Activated CD8-positive, alpha-beta memory T cell treated with anti-CD3 and anti-CD28 coated beads, Interleukin-2, amount 10 ng/mL, durations not matched to agents 7 days and 5 days (primary cell): ENCODE measurements at regions not wholly inside any gene's neighbourhood (a gene's known extent, or its start where the extent isn't known, plus 50 kb on each side); places are given as distances from the start of the nearest gene placed in this dataset.

Source experiments
- ATAC-seq: fragments of 150-1000 bp; cut with Tn5 transposase; one replicate; pipeline ENCODE4 v1.10.0; 2021; ENCODE audit warnings: moderate library complexity
- CTCF ChIA-PET: fragments of 350-600 bp; sonication (Branson Sonifier 250); formaldehyde crosslinking; loops from one replicate; lab custom pipeline; 2021; ENCODE audit warnings: antibody characterized with exemption; lab: Charles Lee
- DNase-seq: peaks from one replicate; pipeline ENCODE4 v3.0.0-alpha.2; 2020
- H3K27ac Mint-ChIP-seq: one replicate; pipeline ENCODE4 v1.8.0; 2021; ENCODE audit warnings: mild to moderate bottlenecking, mixed read lengths
- H3K27me3 Mint-ChIP-seq: one replicate; pipeline ENCODE4 v1.8.0; 2021; ENCODE audit warnings: mixed read lengths
- H3K36me3 Mint-ChIP-seq: one replicate; pipeline ENCODE4 v1.8.0; 2021; ENCODE audit warnings: mild to moderate bottlenecking, mixed read lengths
- H3K4me1 Mint-ChIP-seq: one replicate; pipeline ENCODE4 v1.8.0; 2021; ENCODE audit warnings: mixed read lengths
- H3K4me3 Mint-ChIP-seq: one replicate; pipeline ENCODE4 v1.8.0; 2021; ENCODE audit warnings: mild to moderate bottlenecking, moderate library complexity, mixed read lengths
- H3K9me3 Mint-ChIP-seq: one replicate; pipeline ENCODE4 v1.8.0; 2022; ENCODE audit warnings: low read depth, mixed read lengths

DNA sequence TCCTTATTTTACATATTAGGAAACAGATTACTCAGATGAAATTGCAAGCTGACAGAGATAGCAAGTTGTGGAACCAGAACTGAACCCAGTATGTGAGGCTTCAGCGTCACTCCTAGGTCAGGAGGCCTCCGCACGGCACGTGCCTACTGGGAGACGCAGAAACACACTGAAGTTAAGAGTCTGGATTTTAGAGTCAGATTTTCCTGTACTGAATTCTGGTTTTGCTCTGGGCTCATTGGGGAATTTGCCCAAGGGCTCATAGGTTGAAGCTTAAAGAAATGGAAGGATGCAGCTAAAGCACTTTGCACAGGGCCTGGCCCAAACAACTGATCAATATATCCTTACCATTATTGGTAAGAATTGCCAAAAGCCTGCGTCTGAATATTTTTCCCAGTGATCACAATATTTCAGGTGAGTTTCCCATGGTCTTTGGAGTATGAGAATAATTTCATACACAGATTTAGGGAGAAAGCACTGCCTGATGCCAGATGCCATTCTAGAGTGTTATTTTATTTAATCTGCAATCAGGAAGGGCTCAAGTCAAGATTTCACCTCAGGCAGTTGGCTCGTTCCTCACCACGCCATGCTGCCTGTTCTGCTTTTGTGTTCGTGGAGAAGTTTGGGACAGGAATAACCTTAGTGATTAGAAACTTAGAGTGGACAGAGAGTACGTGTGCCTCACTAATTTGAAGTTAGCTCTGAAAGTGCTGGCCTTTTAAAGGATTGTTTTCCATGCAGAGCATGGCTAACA lies 331.9 kb downstream of the MYCN start:
- H3K9me3 Mint-ChIP-seq: peaks cover 2% of the 10 kb centered on the region
- ATAC-seq: no peak
- CTCF ChIA-PET: no interaction called here
- no peak for DNase-seq
- H3K27me3 Mint-ChIP-seq: no peaks in the 10 kb centered on the region
- no peaks in the 10 kb centered on the region for H3K4me1 Mint-ChIP-seq
- no peaks in the 10 kb centered on the region for H3K36me3 Mint-ChIP-seq
- H3K4me3 Mint-ChIP-seq: no peak overlapping the region
- H3K27ac Mint-ChIP-seq: no peak overlapping the region

- Mint-ChIP-seq H3K4me1 (no peaks in the 10 kb centered on the region), H3K27ac (no peak overlapping the region), H3K4me3 (no peak overlapping the region), H3K36me3 (no peaks in the 10 kb centered on the region), H3K27me3 (no peaks in the 10 kb centered on the region), H3K9me3 (peaks cover 2% of the 10 kb centered on the region)
- no peak for DNase-seq
- CTCF ChIA-PET: no interaction called here
- ATAC-seq: no peak
Measured at GRCh38 chr2:16271231-16271896, 331.0 kb downstream of the MYCN start.

GRCh38 chr2:16270441-16270840 lies 330.1 kb downstream of the MYCN start:
- CTCF ChIA-PET: no interaction called here
- Mint-ChIP-seq H3K36me3 (no peaks in the 10 kb centered on the region), H3K9me3 (peaks cover 2% of the 10 kb centered on the region), H3K4me1 (no peaks in the 10 kb centered on the region), H3K27ac (no peak overlapping the region), H3K27me3 (no peaks in the 10 kb centered on the region), H3K4me3 (no peak overlapping the region)
- DNase-seq (no peak), ATAC-seq (no peak)

GRCh38 chr2:16268301-16269000 lies 328.1 kb downstream of the MYCN start:
- CTCF ChIA-PET: no interaction called here
- no peak overlapping the region for H3K27ac Mint-ChIP-seq
- peaks cover 2% of the 10 kb centered on the region for H3K9me3 Mint-ChIP-seq
- no peaks in the 10 kb centered on the region for H3K4me1 Mint-ChIP-seq
- no peak for ATAC-seq
- no peaks in the 10 kb centered on the region for H3K27me3 Mint-ChIP-seq
- DNase-seq: no peak
- H3K4me3 Mint-ChIP-seq: no peak overlapping the region
- H3K36me3 Mint-ChIP-seq: no peaks in the 10 kb centered on the region

DNA sequence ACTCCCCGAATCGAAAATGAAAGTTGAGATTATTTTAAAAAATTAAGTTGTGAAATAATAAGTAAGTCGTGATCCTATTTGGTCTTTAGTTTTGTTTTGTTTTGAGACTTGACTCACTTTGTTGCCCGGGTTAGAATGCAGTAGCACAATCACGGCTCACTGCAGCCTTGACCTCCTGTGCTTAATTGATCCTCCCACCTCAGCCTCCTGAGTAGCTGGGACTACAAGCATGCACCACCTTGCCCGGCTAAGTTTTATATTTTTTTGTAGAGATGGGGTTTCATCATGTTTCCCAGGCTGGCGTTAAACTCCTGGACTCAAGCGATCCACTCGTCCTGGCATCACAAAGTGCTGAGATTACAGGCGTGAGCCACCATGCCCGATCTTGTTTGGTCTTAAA lies 326.2 kb downstream of the MYCN start:
- CTCF ChIA-PET: no interaction called here
- no peaks in the 10 kb centered on the region for H3K9me3 Mint-ChIP-seq
- DNase-seq: no peak

GRCh38 chr2:16264931-16265540 lies 324.7 kb downstream of the MYCN start:
- CTCF ChIA-PET: no interaction called here
- DNase-seq (no peak), ATAC-seq (no peak)
- no peak overlapping the region for H3K27ac Mint-ChIP-seq
- no peaks in the 10 kb centered on the region for H3K27me3 Mint-ChIP-seq
- no peaks in the 10 kb centered on the region for H3K4me1 Mint-ChIP-seq
- no peaks in the 10 kb centered on the region for H3K36me3 Mint-ChIP-seq
- no peaks in the 10 kb centered on the region for H3K9me3 Mint-ChIP-seq
- H3K4me3 Mint-ChIP-seq: no peak overlapping the region

More for the DNA sequence above, 326.2 kb downstream of the MYCN start:
- no peak overlapping the region for H3K27ac Mint-ChIP-seq
- no peaks in the 10 kb centered on the region for H3K36me3 Mint-ChIP-seq
- H3K4me3 Mint-ChIP-seq: no peak overlapping the region
- no peaks in the 10 kb centered on the region for H3K4me1 Mint-ChIP-seq
- ATAC-seq: no peak
- no peaks in the 10 kb centered on the region for H3K27me3 Mint-ChIP-seq

- DNase-seq: no peak
- Mint-ChIP-seq H3K36me3 (no peaks in the 10 kb centered on the region), H3K27ac (no peak overlapping the region), H3K9me3 (no peaks in the 10 kb centered on the region), H3K27me3 (no peaks in the 10 kb centered on the region), H3K4me3 (no peak overlapping the region), H3K4me1 (no peaks in the 10 kb centered on the region)
- CTCF ChIA-PET: no interaction called here
- no peak for ATAC-seq
Measured at GRCh38 chr2:16264491-16264890, 324.1 kb downstream of the MYCN start.

- no peak overlapping the region for H3K4me3 Mint-ChIP-seq
- H3K27me3 Mint-ChIP-seq: peaks cover under 1% of the 10 kb centered on the region
- no peak overlapping the region for H3K27ac Mint-ChIP-seq
- DNase-seq: no peak
- no peaks in the 10 kb centered on the region for H3K9me3 Mint-ChIP-seq
- H3K4me1 Mint-ChIP-seq: no peaks in the 10 kb centered on the region
- CTCF ChIA-PET: no interaction called here
- no peak for ATAC-seq
- no peaks in the 10 kb centered on the region for H3K36me3 Mint-ChIP-seq
Measured at GRCh38 chr2:16263241-16263890, 323.0 kb downstream of the MYCN start.

DNA sequence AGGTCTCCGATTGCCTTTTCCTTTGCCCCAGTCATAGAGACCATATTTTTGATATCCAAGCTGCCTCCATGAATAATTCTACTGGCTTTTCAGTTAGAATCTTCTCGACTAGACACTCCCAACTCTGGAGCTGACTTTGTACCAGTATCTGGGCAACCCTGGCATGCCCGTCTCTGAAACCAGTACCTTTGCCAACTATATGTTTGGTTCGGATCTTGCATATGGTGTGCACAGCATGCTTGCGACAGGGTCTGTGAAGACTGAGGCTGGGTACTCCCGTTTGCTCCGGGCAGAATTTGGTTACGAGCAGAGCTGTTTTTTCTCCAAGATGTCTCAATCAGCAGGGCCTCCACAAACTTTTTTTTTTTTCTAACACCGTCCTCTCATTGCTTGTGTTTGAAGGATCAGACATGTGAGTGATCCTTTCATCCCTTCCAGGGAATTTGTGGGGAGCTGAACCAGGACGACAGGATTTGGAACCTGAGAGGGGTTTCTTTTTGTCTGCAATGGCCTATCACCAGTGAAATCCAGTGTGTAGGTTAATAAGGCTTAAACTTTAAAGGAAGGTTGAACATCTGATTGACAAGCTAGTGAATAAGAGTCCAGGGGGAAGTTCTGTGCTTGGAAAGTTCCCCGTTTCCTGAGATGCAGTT lies 322.3 kb downstream of the MYCN start:
- Mint-ChIP-seq H3K36me3 (no peaks in the 10 kb centered on the region), H3K9me3 (no peaks in the 10 kb centered on the region), H3K4me1 (no peaks in the 10 kb centered on the region), H3K27me3 (peaks cover 3% of the 10 kb centered on the region), H3K27ac (no peak overlapping the region), H3K4me3 (no peak overlapping the region)
- DNase-seq (no peak), ATAC-seq (no peak)
- CTCF ChIA-PET: no interaction called here

DNA sequence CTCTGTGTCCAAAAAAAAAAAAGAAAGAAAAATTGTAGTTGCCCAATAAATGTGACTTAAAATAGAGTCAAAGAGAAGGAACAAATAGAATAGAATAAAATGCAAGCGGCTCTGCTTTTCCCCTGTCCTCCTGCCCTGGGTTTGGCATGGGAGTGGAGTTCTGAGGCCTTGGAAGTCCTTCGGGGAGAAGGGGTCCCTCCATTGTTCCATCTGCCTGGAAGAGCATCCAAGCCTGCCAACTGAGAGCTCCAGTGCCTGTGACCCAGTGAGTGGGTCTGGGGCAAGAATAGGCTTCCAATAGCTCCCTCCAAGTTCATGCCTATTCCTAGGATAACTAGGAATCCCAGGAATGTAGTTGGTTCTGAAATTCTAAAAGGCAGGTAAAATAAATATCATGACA lies 321.4 kb downstream of the MYCN start:
- Mint-ChIP-seq H3K27me3 (peaks cover 3% of the 10 kb centered on the region), H3K9me3 (no peaks in the 10 kb centered on the region), H3K27ac (no peak overlapping the region), H3K4me3 (no peak overlapping the region), H3K4me1 (peaks cover 3% of the 10 kb centered on the region), H3K36me3 (no peaks in the 10 kb centered on the region)
- CTCF ChIA-PET: no interaction called here
- DNase-seq (no peak), ATAC-seq (no peak)

- DNase-seq: no peak
- H3K4me1 Mint-ChIP-seq: peaks cover 3% of the 10 kb centered on the region
- CTCF ChIA-PET: no interaction called here
- no peak overlapping the region for H3K4me3 Mint-ChIP-seq
- no peaks in the 10 kb centered on the region for H3K36me3 Mint-ChIP-seq
- H3K9me3 Mint-ChIP-seq: no peaks in the 10 kb centered on the region
- no peak overlapping the region for H3K27ac Mint-ChIP-seq
- ATAC-seq: no peak
- H3K27me3 Mint-ChIP-seq: peaks cover 3% of the 10 kb centered on the region
Measured at GRCh38 chr2:16261071-16261470, 320.7 kb downstream of the MYCN start.

DNA sequence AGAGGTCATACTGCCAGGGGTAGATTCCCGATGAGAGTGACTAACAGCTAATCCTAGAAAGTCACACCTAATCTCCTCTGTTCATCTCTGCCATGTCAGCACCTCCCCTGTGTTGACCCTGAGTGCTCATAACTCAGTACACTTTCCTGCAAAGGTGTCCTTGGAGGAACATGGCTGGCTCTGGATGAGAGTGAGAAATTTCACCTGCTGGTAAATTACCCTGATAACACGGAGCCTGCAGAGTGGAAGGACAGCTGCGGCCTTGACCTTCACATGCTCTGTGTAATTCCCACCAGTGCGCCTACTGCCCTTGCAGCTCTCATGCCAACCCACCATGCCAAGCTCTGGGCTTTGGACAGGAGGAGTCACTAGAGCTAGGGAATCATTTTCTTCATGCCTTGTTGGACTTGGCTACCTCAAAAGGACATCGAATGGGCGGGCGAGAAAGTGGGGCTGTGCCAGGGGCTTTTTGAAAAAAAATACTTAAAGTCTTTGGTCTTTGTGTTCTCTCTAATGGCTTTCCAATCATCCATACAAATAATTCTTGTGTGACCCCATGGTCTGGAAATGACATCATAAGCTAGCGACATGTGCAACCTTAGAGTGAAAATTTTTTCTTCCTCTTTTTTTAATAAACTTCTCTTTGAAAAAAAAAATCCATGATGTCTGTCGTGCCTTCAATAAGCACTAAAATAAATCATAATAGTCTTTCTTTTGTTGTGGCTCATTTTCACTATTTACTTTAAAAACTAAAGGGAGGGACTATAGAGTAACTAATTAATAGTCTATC lies 319.9 kb downstream of the MYCN start:
- Mint-ChIP-seq H3K4me3 (no peak overlapping the region), H3K4me1 (peaks cover 3% of the 10 kb centered on the region), H3K27ac (no peak overlapping the region), H3K27me3 (peaks cover 3% of the 10 kb centered on the region), H3K9me3 (no peaks in the 10 kb centered on the region), H3K36me3 (no peaks in the 10 kb centered on the region)
- no peak for ATAC-seq
- DNase-seq: no peak
- CTCF ChIA-PET: no interaction called here
